NB4 (cell line): ENCODE measurements at regions not wholly inside any gene's neighbourhood (a gene's known extent, or its start where the extent isn't known, plus 50 kb on each side); places are given as distances from the start of the nearest gene placed in this dataset.
A peak's percentile ranks its signal among the peaks of the same experiment; 100 is the strongest.

ENCODE experiments used
- DNase-seq: peaks from one replicate; pipeline ENCODE4 v3.0.0; 2010; ENCODE audit warnings: low read depth
- H3K4me3 ChIP-seq: one replicate; pipeline ENCODE4 v1.5.1; 2011; ENCODE audit warnings: mild to moderate bottlenecking, low read depth, low read length, moderate library complexity
- MAX ChIP-seq: IDR thresholded peaks from 2 replicates; pipeline ENCODE4 v1.6.1; 2011; ENCODE audit warnings: low read depth, low read length
- MYC ChIP-seq: IDR thresholded peaks from 2 replicates; pipeline ENCODE4 v1.6.1; 2011; ENCODE audit warnings: low read depth, low read length
- POLR2A ChIP-seq: IDR thresholded peaks from 2 replicates; pipeline ENCODE4 v1.6.1; 2011; ENCODE audit warnings: mild to moderate bottlenecking; ENCODE audit not compliant: insufficient read length; ENCODE audit errors: extremely low read depth
- TF ChIP-seq, protein P1 (sequence below): IDR thresholded peaks from one replicate; pipeline ENCODE4 v1.5.1; 2012; ENCODE audit warnings: low read depth, low read length

- no peak for DNase-seq
- TF ChIP-seq MYC (no peak), POLR2A (no peak), MAX (no peak)
- TF ChIP-seq, protein P1, sequence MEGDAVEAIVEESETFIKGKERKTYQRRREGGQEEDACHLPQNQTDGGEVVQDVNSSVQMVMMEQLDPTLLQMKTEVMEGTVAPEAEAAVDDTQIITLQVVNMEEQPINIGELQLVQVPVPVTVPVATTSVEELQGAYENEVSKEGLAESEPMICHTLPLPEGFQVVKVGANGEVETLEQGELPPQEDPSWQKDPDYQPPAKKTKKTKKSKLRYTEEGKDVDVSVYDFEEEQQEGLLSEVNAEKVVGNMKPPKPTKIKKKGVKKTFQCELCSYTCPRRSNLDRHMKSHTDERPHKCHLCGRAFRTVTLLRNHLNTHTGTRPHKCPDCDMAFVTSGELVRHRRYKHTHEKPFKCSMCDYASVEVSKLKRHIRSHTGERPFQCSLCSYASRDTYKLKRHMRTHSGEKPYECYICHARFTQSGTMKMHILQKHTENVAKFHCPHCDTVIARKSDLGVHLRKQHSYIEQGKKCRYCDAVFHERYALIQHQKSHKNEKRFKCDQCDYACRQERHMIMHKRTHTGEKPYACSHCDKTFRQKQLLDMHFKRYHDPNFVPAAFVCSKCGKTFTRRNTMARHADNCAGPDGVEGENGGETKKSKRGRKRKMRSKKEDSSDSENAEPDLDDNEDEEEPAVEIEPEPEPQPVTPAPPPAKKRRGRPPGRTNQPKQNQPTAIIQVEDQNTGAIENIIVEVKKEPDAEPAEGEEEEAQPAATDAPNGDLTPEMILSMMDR = no peak
- H3K4me3 ChIP-seq = no peak overlapping the region
These were observed 105.6 kb upstream of the NECTIN3 start for GRCh38 chr3:110965976-110966375.

- DNase-seq = no peak
- TF ChIP-seq POLR2A (no peak), MAX (no peak), MYC (no peak)
- TF ChIP-seq, protein P1 = no peak
- H3K4me3 ChIP-seq = no peak overlapping the region
These were observed 104.5 kb upstream of the NECTIN3 start for GRCh38 chr3:110966966-110967663.

DNA sequence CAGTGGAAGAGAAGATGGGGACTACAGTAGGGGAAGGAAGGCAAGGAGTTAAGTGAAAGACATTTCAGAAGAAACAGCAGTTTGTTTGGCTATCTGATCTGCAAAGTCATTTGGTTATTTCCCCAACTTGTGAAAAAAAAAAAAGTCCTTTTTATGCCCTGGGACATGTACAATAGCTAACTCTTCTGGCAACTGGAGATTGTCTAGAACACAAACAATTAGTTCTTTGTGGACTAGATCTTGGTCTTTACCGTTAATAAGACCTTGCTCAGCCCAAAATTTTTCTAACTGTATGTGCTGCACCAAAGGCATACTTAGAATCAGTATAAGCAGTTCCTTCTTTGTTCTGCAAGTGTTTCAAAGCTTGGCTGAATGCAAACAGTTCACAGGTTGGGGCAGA is 103.5 kb upstream of the NECTIN3 start:
- TF ChIP-seq, protein P1 = no peak
- no peak for TF ChIP-seq POLR2A
- TF ChIP-seq MAX = no peak
- no peak for TF ChIP-seq MYC
- no peak overlapping the region for H3K4me3 ChIP-seq
- no peak for DNase-seq

- no peak for TF ChIP-seq MAX
- DNase-seq = no peak
- no peak overlapping the region for H3K4me3 ChIP-seq
These were observed 102.1 kb upstream of the NECTIN3 start for GRCh38 chr3:110969229-110970211.

DNA sequence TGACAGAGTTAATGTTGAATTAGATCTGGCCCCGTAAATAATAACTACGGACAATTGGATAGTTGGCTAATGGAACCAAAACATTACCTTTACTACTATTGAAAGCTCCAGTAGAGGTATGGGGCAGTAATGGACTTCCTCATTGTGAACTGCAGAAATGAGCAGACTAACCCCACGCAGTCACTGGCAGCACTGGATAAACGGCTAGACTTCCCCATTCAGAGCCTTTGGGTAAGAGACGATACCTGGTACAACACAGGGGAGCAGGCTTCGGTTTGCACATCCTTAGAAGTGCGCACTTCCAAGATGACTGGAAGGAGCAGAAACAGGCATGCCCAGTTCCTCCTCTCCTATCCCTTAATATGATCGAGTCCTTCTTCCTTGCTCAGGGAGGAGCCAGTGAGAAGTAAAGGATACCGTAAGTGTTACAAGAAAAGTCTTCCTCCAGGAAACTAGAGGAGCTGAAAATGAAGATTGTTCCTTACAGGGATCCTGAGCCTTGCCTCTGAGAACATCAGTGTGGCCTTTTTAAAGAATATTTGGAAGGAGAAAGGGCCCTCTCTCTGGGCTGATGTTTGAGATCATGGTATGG is 100.5 kb upstream of the NECTIN3 start:
- peak; percentile 6 for DNase-seq
- no peak overlapping the region for H3K4me3 ChIP-seq
- TF ChIP-seq MYC = no peak
- no peak for TF ChIP-seq POLR2A
- TF ChIP-seq, protein P1 = no peak
- no peak for TF ChIP-seq MAX
